ENCODE measurements at regions not wholly inside any gene's neighbourhood (a gene's known extent, or its start where the extent isn't known, plus 50 kb on each side); places are given as distances from the start of the nearest gene placed in this dataset.

DNA sequence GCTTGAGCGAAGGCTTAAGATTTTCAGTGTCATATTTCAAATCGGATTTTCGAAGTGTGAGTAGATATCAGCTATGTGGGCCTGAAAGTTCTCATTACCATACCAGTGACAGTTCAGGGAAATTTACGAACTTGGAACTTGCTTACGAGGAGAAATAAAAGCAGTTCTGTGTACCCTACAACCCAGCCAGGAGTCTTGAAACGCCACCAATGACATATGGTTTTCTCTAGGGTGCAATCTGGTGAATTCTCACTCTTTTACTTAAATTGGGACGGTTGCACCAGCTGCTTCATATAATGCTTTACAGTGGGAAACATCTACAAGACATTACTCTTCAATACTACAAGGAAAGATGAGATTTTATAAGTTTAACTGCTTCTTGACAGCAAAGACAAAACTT is 253.6 kb upstream of the FOXK1 start:
- TF ChIP-seq FOXP2 (optimal IDR thresholded peaks at IDR 0.05; ENCODE audit: control extremely low read depth, extremely low read length, insufficient read depth) (no peak), POLR2AphosphoS5 (IDR thresholded peaks at IDR 0.05; ENCODE audit: borderline replicate concordance, low read depth, low read length) (no peak)

Measured in SK-N-MC (cell line).